ENCODE measurements at regions not wholly inside any gene's neighbourhood (a gene's known extent, or its start where the extent isn't known, plus 50 kb on each side); places are given as distances from the start of the nearest gene placed in this dataset.
"Not testable (repeated sequence)": the region's sequence is repeated elsewhere in the genome, so short reads cannot be mapped to it uniquely, and the experiment has no call there.

- DNase-seq (ENCODE audit: low read depth), result no peak
- H3K4me3 ChIP-seq (ENCODE audit: control insufficient read depth, low read depth, low read length), result no peak overlapping the region
- TF ChIP-seq CTCF (conservative IDR thresholded peaks at IDR 0.05; ENCODE audit: control insufficient read depth, insufficient read depth, low read depth, low read length), result no peak
These were observed 386.1 kb upstream of the PODXL start for GRCh38 chr7:131942287-131943150.

GRCh38 chr7:131941291-131941690, 384.9 kb upstream of the PODXL start:
- H3K4me3 ChIP-seq (ENCODE audit: control insufficient read depth, low read depth, low read length), result no peak overlapping the region
- no peak for DNase-seq (ENCODE audit: low read depth)
- TF ChIP-seq CTCF (conservative IDR thresholded peaks at IDR 0.05; ENCODE audit: control insufficient read depth, insufficient read depth, low read depth, low read length), result no peak

GRCh38 chr7:131940621-131941165, 384.3 kb upstream of the PODXL start:
- TF ChIP-seq CTCF (conservative IDR thresholded peaks at IDR 0.05; ENCODE audit: control insufficient read depth, insufficient read depth, low read depth, low read length), result no peak
- DNase-seq (ENCODE audit: low read depth), result no peak

GRCh38 chr7:131938788-131939187, 382.4 kb upstream of the PODXL start:
- H3K4me3 ChIP-seq (ENCODE audit: control insufficient read depth, low read depth, low read length); DNase-seq (ENCODE audit: low read depth): not testable (repeated sequence)

More at GRCh38 chr7:131940621-131941165, 384.3 kb upstream of the PODXL start:
- H3K4me3 ChIP-seq (ENCODE audit: control insufficient read depth, low read depth, low read length), result no peak overlapping the region

- no peak for TF ChIP-seq CTCF (conservative IDR thresholded peaks at IDR 0.05; ENCODE audit: control insufficient read depth, insufficient read depth, low read depth, low read length)
- H3K4me3 ChIP-seq (ENCODE audit: control insufficient read depth, low read depth, low read length), result no peak overlapping the region
- no peak for DNase-seq (ENCODE audit: low read depth)
These were observed 381.4 kb upstream of the PODXL start for GRCh38 chr7:131937868-131938267.

GRCh38 chr7:131935180-131935579, 378.8 kb upstream of the PODXL start:
- no peak overlapping the region for H3K4me3 ChIP-seq (ENCODE audit: control insufficient read depth, low read depth, low read length)
- TF ChIP-seq CTCF (conservative IDR thresholded peaks at IDR 0.05; ENCODE audit: control insufficient read depth, insufficient read depth, low read depth, low read length), result no peak
- DNase-seq (ENCODE audit: low read depth), result no peak

- no peak overlapping the region for H3K4me3 ChIP-seq (ENCODE audit: control insufficient read depth, low read depth, low read length)
These were observed 378.0 kb upstream of the PODXL start for GRCh38 chr7:131934452-131934851.

More at GRCh38 chr7:131934452-131934851, 378.0 kb upstream of the PODXL start:
- no peak for TF ChIP-seq CTCF (conservative IDR thresholded peaks at IDR 0.05; ENCODE audit: control insufficient read depth, insufficient read depth, low read depth, low read length)
- DNase-seq (ENCODE audit: low read depth), result no peak

Data from fibroblast of mammary gland (primary cell).